SK-N-SH treated with all-trans-retinoic acid at 6 μM for 48 hours (cell line): ENCODE measurements at regions not wholly inside any gene's neighbourhood (a gene's known extent, or its start where the extent isn't known, plus 50 kb on each side); places are given as distances from the start of the nearest gene placed in this dataset.

ENCODE experiments used
- CREB5 ChIP-seq: fragments of 250-450 bp; sonication (Bioruptor Pico); IDR thresholded peaks from 2 replicates; pipeline ENCODE4 v1.5.1; 2020; ENCODE audit warnings: low read depth, mild to moderate bottlenecking, moderate library complexity
- ISL1 ChIP-seq: fragments of 250-450 bp; sonication (Bioruptor Pico); IDR thresholded peaks from 2 replicates; pipeline ENCODE4 v2.1.2; 2022; ENCODE audit warnings: mild to moderate bottlenecking, moderate library complexity
- TOX ChIP-seq: fragments of 250-450 bp; sonication (Bioruptor Pico); IDR thresholded peaks from 2 replicates; pipeline ENCODE4 v1.8.0; 2021; ENCODE audit warnings: mild to moderate bottlenecking, moderate library complexity, borderline replicate concordance
- ZNF565 ChIP-seq: fragments of 450-650 bp; formaldehyde crosslinking; conservative IDR thresholded peaks from 2 replicates; pipeline ENCODE4 v1.5.0; 2020; ENCODE audit warnings: low read depth, mild to moderate bottlenecking, moderate library complexity
- TF ChIP-seq, protein P1 (sequence below): fragments of 250-450 bp; sonication (Bioruptor Pico); IDR thresholded peaks from 2 replicates; pipeline ENCODE4 v1.8.0; 2020; ENCODE audit warnings: mild to moderate bottlenecking, moderate library complexity, borderline replicate concordance

GRCh38 chr13:100827489-100828176, 153.0 kb upstream of the TMTC4 start:
- TF ChIP-seq CREB5 (no peak), TOX (no peak), ZNF565 (CRISPR knock-in tag) (no peak), ISL1 (no peak)
- TF ChIP-seq, protein P1, sequence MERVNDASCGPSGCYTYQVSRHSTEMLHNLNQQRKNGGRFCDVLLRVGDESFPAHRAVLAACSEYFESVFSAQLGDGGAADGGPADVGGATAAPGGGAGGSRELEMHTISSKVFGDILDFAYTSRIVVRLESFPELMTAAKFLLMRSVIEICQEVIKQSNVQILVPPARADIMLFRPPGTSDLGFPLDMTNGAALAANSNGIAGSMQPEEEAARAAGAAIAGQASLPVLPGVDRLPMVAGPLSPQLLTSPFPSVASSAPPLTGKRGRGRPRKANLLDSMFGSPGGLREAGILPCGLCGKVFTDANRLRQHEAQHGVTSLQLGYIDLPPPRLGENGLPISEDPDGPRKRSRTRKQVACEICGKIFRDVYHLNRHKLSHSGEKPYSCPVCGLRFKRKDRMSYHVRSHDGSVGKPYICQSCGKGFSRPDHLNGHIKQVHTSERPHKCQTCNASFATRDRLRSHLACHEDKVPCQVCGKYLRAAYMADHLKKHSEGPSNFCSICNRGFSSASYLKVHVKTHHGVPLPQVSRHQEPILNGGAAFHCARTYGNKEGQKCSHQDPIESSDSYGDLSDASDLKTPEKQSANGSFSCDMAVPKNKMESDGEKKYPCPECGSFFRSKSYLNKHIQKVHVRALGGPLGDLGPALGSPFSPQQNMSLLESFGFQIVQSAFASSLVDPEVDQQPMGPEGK (CRISPR knock-in tag), result no peak
